Glutamatergic neuron (in vitro differentiated cells): ENCODE measurements at regions not wholly inside any gene's neighbourhood (a gene's known extent, or its start where the extent isn't known, plus 50 kb on each side); places are given as distances from the start of the nearest gene placed in this dataset.

Experiments used
- DNase-seq: peaks from one replicate; pipeline ENCODE4 v3.0.0; 2022
- H3K27ac Mint-ChIP-seq: one replicate; pipeline ENCODE4 v1.8.0; 2020; ENCODE audit warnings: mild to moderate bottlenecking, mixed read lengths, inconsistent platforms; ENCODE audit not compliant: unreplicated experiment
- H3K27me3 Mint-ChIP-seq: one replicate; pipeline ENCODE4 v1.8.0; 2020; ENCODE audit warnings: mild to moderate bottlenecking, moderate library complexity, mixed read lengths, inconsistent platforms; ENCODE audit not compliant: unreplicated experiment
- H3K36me3 Mint-ChIP-seq: one replicate; pipeline ENCODE4 v1.8.0; 2020; ENCODE audit warnings: mild to moderate bottlenecking, mixed read lengths, inconsistent platforms; ENCODE audit not compliant: unreplicated experiment
- H3K4me1 Mint-ChIP-seq: one replicate; pipeline ENCODE4 v1.8.0; 2020; ENCODE audit warnings: mild to moderate bottlenecking, low read depth, mixed read lengths, inconsistent platforms; ENCODE audit not compliant: unreplicated experiment
- H3K4me3 Mint-ChIP-seq: one replicate; pipeline ENCODE4 v1.8.0; 2020; ENCODE audit warnings: mild to moderate bottlenecking, mixed read lengths, inconsistent platforms; ENCODE audit not compliant: unreplicated experiment
- H3K9me3 Mint-ChIP-seq: one replicate; pipeline ENCODE4 v1.8.0; 2020; ENCODE audit warnings: mild to moderate bottlenecking, moderate library complexity, mixed read lengths, inconsistent platforms; ENCODE audit not compliant: unreplicated experiment
- TF ChIP-seq, protein P1 (sequence below): fragments of 200-600 bp; sonication (generic); IDR thresholded peaks from one replicate; pipeline ENCODE4 v1.5.0; 2021; ENCODE audit not compliant: partially characterized antibody, unreplicated experiment

DNA sequence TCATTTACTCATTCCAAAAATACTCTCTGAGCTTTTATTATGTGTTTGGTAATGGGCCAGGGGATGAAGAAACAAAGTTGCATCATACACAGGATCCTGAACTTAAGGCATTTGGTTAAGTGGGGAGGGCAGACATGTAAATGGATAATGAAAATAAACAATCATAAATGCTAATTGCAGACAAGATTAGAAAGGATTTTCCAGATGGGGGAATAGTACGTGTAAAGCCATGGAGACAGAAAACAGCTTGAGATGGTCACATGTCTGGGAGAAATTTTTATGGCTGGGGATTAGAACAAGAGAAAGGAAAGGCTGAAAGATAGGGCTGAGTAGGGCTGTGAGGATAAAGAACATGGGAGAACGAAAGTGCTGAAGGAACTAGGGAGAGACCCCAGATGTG is 534.3 kb upstream of the LARGE1 start:
- no peak overlapping the region for H3K4me3 Mint-ChIP-seq
- no peak for DNase-seq
- H3K27me3 Mint-ChIP-seq, result peaks cover 2% of the 10 kb centered on the region
- no peaks in the 10 kb centered on the region for H3K4me1 Mint-ChIP-seq
- no peaks in the 10 kb centered on the region for H3K9me3 Mint-ChIP-seq
- H3K36me3 Mint-ChIP-seq, result no peaks in the 10 kb centered on the region
- H3K27ac Mint-ChIP-seq, result no peak overlapping the region
- TF ChIP-seq, protein P1, sequence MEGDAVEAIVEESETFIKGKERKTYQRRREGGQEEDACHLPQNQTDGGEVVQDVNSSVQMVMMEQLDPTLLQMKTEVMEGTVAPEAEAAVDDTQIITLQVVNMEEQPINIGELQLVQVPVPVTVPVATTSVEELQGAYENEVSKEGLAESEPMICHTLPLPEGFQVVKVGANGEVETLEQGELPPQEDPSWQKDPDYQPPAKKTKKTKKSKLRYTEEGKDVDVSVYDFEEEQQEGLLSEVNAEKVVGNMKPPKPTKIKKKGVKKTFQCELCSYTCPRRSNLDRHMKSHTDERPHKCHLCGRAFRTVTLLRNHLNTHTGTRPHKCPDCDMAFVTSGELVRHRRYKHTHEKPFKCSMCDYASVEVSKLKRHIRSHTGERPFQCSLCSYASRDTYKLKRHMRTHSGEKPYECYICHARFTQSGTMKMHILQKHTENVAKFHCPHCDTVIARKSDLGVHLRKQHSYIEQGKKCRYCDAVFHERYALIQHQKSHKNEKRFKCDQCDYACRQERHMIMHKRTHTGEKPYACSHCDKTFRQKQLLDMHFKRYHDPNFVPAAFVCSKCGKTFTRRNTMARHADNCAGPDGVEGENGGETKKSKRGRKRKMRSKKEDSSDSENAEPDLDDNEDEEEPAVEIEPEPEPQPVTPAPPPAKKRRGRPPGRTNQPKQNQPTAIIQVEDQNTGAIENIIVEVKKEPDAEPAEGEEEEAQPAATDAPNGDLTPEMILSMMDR, result no peak

DNA sequence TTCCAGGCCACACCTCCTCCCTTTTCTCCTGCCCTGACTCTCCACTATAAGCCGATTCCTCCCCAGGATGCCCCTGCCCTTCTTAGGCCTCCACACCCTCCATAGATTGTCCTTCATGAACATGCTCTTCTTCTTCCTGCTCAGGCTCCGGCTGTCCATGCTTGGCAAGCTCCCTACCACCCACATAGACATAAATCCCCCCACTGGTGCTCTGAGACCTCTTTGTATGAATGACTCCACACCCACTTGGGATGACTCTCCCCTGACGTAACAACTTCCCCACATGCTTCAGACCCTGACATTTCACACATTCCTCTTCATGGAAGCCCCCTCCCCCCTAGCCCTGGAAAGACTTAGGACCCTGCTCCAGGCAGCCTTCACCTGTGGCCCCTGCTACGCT is 542.5 kb upstream of the LARGE1 start:
- H3K27me3 Mint-ChIP-seq, result no peaks in the 10 kb centered on the region
- TF ChIP-seq, protein P1, result no peak
- peaks cover 4% of the 10 kb centered on the region for H3K9me3 Mint-ChIP-seq

DNA sequence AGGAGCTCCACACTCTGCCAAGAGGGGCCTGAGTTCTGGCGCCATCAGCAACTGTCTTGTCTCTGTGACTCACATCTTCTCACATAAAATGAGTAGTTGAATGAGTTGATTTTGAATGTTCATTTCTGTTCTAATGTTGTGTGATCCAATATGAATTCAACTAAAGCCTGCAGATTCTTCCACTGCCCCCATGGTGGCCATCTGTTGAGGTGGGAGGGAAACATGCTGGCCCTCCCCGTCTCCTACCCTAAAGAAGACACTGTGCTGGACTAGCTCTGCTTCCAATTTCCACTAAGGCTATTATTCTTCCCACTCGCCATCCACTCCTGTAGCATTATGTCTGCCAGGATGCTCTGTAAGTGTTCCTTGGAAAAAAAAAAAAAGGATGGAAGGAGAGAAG is 555.6 kb upstream of the LARGE1 start:
- no peak for DNase-seq
- Mint-ChIP-seq H3K4me1 (no peaks in the 10 kb centered on the region), H3K36me3 (no peaks in the 10 kb centered on the region), H3K9me3 (no peaks in the 10 kb centered on the region), H3K27me3 (no peaks in the 10 kb centered on the region), H3K4me3 (no peak overlapping the region), H3K27ac (no peak overlapping the region)
- TF ChIP-seq, protein P1, result no peak

More for the DNA sequence above, 542.5 kb upstream of the LARGE1 start:
- no peaks in the 10 kb centered on the region for H3K36me3 Mint-ChIP-seq
- no peak overlapping the region for H3K4me3 Mint-ChIP-seq
- no peak overlapping the region for H3K27ac Mint-ChIP-seq
- no peak for DNase-seq
- H3K4me1 Mint-ChIP-seq, result no peaks in the 10 kb centered on the region

DNA sequence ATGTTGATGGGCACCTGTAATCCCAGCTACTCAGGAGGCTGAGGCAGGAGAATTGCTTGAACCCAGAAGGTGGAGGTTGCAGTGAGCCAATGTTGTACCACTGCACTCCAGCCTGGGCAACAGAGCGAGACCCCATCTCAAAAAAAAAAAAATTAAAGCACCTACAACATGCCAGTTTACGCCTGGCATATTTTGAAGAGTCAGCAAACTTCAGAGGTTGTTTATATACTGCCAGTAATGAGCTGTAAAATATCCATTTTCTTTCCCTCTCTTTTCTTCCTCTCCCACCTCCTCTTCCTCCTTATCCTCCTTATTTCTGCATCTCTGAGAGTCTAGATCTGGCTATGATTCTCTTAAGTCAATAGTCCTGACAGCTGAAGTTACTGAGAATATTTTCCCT is 556.5 kb upstream of the LARGE1 start:
- no peak overlapping the region for H3K27ac Mint-ChIP-seq
- no peaks in the 10 kb centered on the region for H3K36me3 Mint-ChIP-seq
- TF ChIP-seq, protein P1, result no peak
- no peaks in the 10 kb centered on the region for H3K9me3 Mint-ChIP-seq
- H3K4me3 Mint-ChIP-seq, result no peak overlapping the region
- no peaks in the 10 kb centered on the region for H3K4me1 Mint-ChIP-seq
- no peaks in the 10 kb centered on the region for H3K27me3 Mint-ChIP-seq
- no peak for DNase-seq

DNA sequence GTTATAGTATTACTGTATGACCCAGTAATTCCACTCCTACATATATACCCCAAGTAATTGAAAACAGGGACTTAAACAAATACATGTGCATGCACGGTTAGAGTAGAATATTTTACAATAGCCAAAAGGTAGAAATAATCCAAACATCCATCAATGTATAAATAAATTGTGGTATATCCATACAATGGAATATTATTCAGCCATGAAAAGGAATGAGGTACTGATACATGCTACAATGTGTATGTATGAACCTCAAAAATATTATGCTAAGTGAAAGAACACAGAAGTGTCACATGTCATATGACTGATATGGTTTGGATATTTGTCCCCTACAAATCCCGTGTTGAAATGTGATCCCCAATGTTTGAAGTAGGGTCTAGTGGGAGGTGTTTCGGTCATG is 560.8 kb upstream of the LARGE1 start:
- DNase-seq, result no peak
- no peaks in the 10 kb centered on the region for H3K9me3 Mint-ChIP-seq
- H3K27ac Mint-ChIP-seq, result no peak overlapping the region
- no peak overlapping the region for H3K4me3 Mint-ChIP-seq
- no peaks in the 10 kb centered on the region for H3K36me3 Mint-ChIP-seq
- H3K4me1 Mint-ChIP-seq, result no peaks in the 10 kb centered on the region
- TF ChIP-seq, protein P1, result no peak
- H3K27me3 Mint-ChIP-seq, result no peaks in the 10 kb centered on the region
